HG02943 (cell line): ENCODE measurements at regions not wholly inside any gene's neighbourhood (a gene's known extent, or its start where the extent isn't known, plus 50 kb on each side); places are given as distances from the start of the nearest gene placed in this dataset.

Experiments
- ATAC-seq: cut with Tn5 transposase; IDR thresholded peaks from one replicate; pipeline ENCODE4 v1.9.1; 2021; ENCODE audit warnings: mild to moderate bottlenecking, low read depth, moderate library complexity; ENCODE audit not compliant: unreplicated experiment

DNA sequence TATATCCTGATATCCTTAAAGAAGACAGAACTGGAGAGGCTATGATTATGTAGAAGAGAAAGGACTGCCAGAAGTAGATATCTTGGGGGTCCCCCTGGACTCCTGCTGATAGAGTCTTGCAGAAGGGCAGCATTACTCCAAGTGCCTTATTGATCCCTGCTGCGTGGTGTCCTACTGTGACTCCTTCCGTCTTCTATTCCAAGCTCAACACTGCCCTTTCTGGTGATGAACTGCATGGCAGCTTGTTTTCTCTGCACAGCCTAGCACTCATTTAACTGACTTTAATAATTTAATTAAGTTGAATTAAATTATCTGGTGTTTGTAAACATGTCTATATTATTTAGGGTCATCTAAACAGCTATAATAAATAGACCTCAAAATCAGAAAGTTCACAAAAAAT is 194.1 kb upstream of the DSEL start:
- ATAC-seq: no peak

GRCh38 chr18:67705748-67706147 is 189.2 kb upstream of the DSEL start:
- no peak for ATAC-seq

DNA sequence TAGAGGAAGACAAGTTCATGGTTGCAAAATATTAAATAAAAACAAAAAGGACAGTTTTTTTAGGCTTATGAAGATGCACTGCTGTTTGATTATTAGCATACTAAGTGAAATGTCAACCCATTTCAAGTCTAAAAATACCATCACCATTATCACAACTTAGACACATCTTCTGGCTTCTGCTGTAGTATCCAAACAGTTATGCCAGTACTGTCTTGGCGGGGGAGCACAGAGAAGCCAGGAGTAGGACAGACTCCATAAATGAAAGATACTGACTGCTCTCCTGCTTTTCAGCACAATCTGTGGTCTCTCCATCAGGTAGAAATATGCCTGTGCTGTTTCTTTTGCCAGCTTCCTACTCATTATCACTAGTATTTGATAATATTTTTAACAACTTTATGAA is 179.2 kb upstream of the DSEL start:
- no peak for ATAC-seq

GRCh38 chr18:67694787-67695186 is 178.3 kb upstream of the DSEL start:
- no peak for ATAC-seq

DNA sequence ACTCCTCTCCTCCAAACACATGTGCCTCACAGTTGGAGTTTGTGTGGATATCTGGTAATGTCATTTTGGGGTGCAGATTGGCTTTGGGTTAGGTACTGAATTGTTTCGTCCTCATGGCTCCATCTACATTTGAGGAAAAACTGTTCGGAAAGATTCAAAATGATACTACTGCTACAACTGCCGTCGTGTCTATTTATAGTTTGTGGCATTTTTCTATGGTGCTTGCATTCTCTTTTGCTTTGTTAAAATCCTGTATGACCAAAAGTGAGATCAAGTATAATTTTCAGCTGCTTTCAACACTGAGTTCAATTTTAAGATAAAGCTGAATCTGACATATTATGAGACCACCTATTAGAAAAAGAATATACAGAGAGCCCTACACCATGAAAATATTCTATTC is 176.3 kb upstream of the DSEL start:
- ATAC-seq: no peak

DNA sequence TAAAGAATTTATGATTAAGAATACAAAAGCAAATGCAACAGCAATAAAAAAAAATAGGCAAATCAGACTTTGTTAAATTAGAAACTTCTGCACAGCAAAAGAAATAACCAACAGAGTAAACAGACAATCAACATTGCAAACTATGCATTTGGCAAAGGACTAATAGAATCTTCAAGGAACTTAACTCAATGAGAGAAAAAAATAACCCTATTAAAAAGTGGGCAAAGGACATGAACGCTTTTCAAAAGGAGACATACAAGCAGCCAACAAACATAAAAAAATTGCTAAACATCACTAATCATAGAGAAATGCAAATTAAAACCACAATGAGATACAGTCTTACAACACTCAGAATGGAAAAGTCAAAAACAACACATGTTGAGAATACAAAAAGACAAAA is 166.0 kb upstream of the DSEL start:
- ATAC-seq: no peak

GRCh38 chr18:67677489-67677888 is 161.0 kb upstream of the DSEL start:
- no peak for ATAC-seq

DNA sequence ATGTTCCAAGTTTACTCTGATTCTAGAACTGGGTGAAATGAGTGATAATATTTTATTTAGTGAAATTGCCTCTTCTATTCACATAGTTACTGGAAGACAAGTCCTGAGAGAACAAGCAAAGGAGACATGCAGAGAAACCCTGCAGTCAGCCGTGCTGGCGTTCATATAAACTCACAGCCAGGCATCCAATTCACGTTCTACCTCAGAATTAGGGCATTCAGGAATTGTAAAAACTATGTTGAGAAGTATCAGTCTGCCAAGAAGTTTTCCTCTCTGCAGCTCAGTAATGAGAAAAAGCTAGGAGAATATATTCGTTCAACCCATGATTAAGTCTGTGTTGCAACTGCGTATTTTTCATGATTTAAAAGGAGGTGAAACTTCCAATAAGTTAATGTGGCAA is 156.2 kb upstream of the DSEL start:
- ATAC-seq: no peak

DNA sequence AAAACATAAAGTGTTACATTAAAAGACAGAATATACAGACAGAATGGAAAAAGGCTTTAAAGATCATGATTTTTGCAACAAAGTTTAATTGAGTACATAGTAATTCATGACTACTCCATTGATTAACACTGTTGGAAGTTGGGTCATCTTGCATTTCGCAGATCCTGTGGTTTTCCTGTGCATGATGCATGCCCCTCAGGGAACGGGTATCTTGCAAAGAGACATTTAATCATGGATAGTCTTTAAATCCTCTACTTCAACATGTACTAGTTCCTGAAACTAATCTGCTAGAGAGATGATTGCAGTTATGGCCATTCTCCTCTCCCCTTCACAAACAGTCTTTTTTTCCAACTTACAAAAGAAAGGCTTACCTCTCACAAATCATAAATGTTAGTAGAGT is 155.6 kb upstream of the DSEL start:
- no peak for ATAC-seq

DNA sequence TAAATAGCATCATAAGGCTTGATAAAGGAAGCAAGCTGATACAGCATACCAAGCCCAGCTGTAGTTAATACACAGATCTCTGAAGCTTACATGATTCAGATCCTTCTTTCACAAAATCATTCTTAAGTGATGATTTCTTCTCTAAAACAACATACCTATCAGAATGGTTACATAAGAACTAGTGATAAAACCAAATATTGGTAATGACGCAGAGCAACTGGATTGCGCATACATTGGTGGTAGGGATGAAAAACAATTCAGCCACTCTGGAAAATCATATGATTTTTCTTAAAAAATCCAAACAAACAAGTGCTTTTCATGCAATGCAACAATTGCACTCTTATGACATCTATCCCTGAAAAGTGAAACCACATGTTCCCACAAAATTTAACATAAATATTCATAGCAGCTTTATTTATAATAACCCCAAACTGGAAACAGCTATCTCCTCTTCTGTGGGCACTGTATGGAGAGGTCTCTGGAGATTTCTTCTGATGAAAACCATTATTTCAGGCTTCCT is 153.6 kb upstream of the DSEL start:
- ATAC-seq: no peak

DNA sequence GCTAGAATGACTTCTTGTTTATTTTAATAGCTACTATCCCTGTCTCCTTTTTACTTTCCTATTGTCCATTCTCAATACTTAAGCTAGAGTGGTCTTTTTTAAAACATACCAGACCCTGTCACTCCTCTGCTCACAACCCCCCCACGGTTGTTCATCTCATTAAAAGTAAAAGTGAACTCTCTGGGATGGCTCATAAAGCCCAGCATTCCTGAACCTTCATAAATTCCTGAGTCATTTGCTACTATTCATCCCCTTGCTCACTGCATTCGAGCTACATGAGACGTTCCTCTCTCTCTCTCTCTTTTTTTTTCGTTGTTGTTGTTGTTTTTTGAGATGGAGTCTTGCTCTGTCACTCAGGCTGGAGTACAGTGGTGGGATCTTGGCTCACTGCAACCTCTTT is 148.7 kb upstream of the DSEL start:
- ATAC-seq: no peak

- no peak for ATAC-seq
Observed at GRCh38 chr18:67662996-67663395, 146.5 kb upstream of the DSEL start.

DNA sequence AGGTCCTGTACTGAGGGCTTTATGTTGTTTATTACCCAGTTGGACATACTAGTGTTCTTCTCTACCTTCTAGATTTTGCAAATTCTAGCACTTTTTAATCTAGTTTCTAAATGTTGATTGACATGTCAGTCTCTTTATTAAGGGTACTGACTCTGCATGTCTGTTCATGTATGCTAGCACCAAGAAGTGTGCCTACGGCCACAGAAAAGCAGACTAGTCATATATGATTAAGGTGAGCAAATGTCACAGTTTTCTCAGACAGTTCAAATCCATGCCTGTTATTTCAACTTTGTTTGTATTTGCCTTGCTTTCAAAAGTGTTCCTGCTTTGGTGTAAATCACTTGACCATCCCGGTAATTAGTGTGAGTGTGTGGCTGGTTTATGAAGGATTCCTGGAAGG is 145.0 kb upstream of the DSEL start:
- no peak for ATAC-seq

DNA sequence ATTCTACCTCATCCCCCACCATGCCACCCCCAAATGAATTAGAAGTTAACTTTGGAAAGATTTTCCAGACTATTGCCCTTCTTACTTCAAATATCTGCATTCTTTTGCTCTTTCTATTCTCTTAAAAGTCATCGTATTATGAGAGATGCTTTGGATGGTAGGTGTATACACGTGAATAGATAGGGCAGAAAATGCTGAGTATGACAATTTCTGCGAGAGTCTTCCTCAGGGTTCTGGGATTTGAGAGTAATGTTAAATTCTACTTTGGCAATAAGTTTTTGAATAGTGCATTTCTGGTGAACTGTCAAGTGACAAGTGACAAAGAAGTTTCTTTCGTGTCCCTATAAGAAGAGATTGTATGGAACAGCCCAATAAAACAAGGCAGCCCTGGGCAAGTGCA is 137.6 kb upstream of the DSEL start:
- ATAC-seq: no peak

- ATAC-seq: no peak
Observed at GRCh38 chr18:67652288-67652687, 135.8 kb upstream of the DSEL start.

- ATAC-seq: no peak
Observed at GRCh38 chr18:67651438-67651837, 134.9 kb upstream of the DSEL start.

DNA sequence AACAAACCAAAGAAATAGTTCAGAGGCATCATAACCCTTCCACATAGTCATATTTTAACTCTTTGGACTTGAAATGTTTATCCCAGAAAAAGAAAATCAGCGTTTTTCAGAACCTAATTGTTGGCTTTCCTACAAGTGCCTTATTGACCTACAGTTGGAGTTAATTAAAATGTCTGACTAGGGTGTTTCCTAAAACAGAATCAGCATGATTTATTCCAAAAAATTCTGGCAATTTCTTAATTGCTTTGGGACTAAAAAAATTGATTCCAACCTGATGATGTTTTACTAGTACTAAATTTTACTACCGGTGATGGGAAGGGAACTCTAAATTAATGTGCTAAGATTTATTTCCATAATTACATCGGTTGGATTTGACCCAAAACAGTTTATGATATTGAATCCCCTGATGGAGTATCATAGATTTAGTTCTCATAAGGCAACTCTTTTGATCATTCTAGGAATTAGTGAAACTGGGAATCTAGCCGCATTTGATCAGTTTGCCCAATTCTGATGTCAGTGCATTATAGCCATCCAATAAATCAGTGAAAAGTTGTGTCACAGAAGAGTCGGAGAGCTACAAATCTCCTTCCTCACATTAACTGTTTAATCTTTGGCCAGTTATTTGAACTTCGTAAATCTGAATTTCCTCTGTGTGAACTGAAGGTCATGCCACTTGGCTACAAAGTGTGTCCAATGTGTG is 134.3 kb upstream of the DSEL start:
- ATAC-seq: no peak

GRCh38 chr18:67646890-67647289 is 130.4 kb upstream of the DSEL start:
- ATAC-seq: no peak

DNA sequence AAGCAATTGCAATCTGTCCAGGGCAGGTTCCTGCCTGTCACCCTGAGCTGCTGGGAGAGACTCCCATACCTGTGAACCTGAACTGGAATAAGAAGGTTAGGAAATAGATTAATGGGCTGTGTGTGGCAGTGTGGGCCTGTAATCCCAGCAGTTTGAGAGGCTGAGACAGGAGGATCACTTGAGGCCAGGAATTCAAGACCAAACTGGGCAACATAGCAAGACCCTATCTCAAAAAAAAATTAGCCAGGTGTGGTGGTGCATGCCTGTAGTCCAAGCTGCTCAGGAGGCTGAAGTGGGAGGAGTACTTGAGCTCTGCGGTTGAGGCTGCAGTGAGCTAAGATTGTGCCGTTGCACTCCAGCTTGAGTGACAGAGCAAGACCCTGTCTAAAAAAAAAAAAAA is 127.7 kb upstream of the DSEL start:
- ATAC-seq: no peak

DNA sequence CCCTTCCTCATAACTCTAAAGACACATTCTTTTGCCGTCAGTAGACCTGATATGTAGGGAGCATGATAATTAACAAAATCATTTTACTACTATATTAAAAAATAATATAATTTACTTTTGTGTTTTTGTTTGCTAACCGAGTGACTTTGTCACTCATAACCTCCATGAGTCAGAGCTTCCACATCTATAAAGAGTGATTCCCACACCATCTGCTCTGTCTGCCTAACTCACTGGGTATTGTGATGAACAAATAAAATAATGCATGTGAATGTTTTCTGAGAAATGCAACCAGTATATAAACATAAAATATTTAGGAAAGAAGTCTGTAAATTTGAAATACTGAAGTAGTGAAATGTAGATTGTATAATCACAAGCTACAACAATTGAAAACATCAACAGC is 123.4 kb upstream of the DSEL start:
- no peak for ATAC-seq

DNA sequence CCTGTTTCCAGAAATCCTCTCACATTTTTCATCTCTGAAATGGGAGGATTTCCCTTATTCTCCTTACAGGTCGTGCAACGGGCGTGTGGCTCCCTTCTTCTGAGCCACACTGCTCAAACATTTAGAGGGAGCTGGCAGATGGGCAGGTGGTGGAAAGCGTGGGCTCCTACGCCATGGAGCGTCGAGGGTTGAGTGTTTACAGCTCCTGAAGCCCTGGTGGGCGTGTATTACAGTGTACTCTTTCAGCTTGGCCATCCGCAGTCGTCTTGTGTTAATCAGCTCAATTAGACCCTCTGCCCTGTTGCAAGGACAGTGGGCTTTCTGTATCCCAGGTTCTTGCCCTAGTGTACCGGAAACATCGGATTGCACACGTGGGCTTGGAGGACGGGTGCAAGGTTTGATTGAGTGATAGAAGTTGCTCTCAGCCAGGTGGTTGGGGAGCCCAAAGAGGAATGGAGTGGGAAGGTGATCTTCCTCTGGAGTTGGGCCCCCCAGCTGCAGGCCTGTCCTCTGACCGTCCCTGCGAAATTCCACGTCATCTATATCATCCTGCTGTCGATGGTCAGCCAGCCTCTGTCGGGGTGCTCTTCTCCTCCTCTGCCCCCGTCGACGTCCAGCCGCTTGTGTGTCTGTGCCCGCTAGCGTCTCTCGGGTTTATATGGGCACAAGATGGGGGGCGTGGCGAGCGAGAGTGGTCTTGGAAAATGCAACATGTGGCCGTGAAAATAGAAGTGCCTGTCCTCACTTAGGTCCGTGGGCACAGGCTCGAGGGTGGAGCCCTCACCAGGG is 120.3 kb upstream of the DSEL start:
- no peak for ATAC-seq
